HG02981 (cell line): ENCODE measurements at regions not wholly inside any gene's neighbourhood (a gene's known extent, or its start where the extent isn't known, plus 50 kb on each side); places are given as distances from the start of the nearest gene placed in this dataset.
A peak's percentile ranks its signal among the peaks of the same experiment; 100 is the strongest.
"Not testable (repeated sequence)": the region's sequence is repeated elsewhere in the genome, so short reads cannot be mapped to it uniquely, and the experiment has no call there.

Source experiments
- ATAC-seq: cut with Tn5 transposase; IDR thresholded peaks from one replicate; pipeline ENCODE4 v1.9.1; 2021; ENCODE audit warnings: mild to moderate bottlenecking, moderate library complexity; ENCODE audit not compliant: unreplicated experiment

GRCh38 chr21:25489673-25490072 lies 117.6 kb downstream of the MRPL39 start:
- ATAC-seq, result no peak

GRCh38 chr21:25487046-25487594 lies 120.2 kb downstream of the MRPL39 start:
- peak; percentile 70 for ATAC-seq

GRCh38 chr21:25485914-25486313 lies 121.4 kb downstream of the MRPL39 start:
- ATAC-seq, result no peak

GRCh38 chr21:25467896-25468295 lies 139.4 kb downstream of the MRPL39 start:
- no peak for ATAC-seq

- not testable (repeated sequence) for ATAC-seq
Measured at GRCh38 chr21:25467071-25467470, 140.2 kb downstream of the MRPL39 start.

- no peak for ATAC-seq
Measured at GRCh38 chr21:25466470-25466869, 140.8 kb downstream of the MRPL39 start.

- ATAC-seq, result no peak
Measured at GRCh38 chr21:25465263-25465662, 142.0 kb downstream of the MRPL39 start.

- ATAC-seq, result peak; percentile 73
Measured at GRCh38 chr21:25464275-25464674, 143.0 kb downstream of the MRPL39 start.

- ATAC-seq, result peak; percentile 50
Measured at GRCh38 chr21:25462517-25462971, 144.7 kb downstream of the MRPL39 start.

GRCh38 chr21:25461725-25462124 lies 145.6 kb downstream of the MRPL39 start:
- ATAC-seq, result no peak

GRCh38 chr21:25459993-25460392 lies 147.3 kb downstream of the MRPL39 start:
- no peak for ATAC-seq

- ATAC-seq, result no peak
Measured at GRCh38 chr21:25459365-25459764, 147.9 kb downstream of the MRPL39 start.

- ATAC-seq, result no peak
Measured at GRCh38 chr21:25458484-25458883, 148.8 kb downstream of the MRPL39 start.

- no peak for ATAC-seq
Measured at GRCh38 chr21:25457946-25458345, 149.3 kb downstream of the MRPL39 start.

GRCh38 chr21:25457411-25457810 lies 149.9 kb downstream of the MRPL39 start:
- ATAC-seq, result peak; percentile 57

GRCh38 chr21:25456672-25457071 lies 150.6 kb downstream of the MRPL39 start:
- ATAC-seq, result peak; percentile 63

GRCh38 chr21:25453524-25453923 lies 153.8 kb downstream of the MRPL39 start:
- ATAC-seq, result no peak

- ATAC-seq, result no peak
Measured at GRCh38 chr21:25449950-25450349, 157.3 kb downstream of the MRPL39 start.

GRCh38 chr21:25441835-25442234 lies 165.4 kb downstream of the MRPL39 start:
- no peak for ATAC-seq

- not testable (repeated sequence) for ATAC-seq
Measured at GRCh38 chr21:25437465-25437864, 169.8 kb downstream of the MRPL39 start.

- ATAC-seq, result peak; percentile 52
Measured at GRCh38 chr21:25428537-25428936, 178.7 kb downstream of the MRPL39 start.

- no peak for ATAC-seq
Measured at GRCh38 chr21:25427828-25428227, 179.5 kb downstream of the MRPL39 start.

GRCh38 chr21:25426580-25426979 lies 180.7 kb downstream of the MRPL39 start:
- ATAC-seq, result no peak
